ENCODE measurements at regions not wholly inside any gene's neighbourhood (a gene's known extent, or its start where the extent isn't known, plus 50 kb on each side); places are given as distances from the start of the nearest gene placed in this dataset.

DNA sequence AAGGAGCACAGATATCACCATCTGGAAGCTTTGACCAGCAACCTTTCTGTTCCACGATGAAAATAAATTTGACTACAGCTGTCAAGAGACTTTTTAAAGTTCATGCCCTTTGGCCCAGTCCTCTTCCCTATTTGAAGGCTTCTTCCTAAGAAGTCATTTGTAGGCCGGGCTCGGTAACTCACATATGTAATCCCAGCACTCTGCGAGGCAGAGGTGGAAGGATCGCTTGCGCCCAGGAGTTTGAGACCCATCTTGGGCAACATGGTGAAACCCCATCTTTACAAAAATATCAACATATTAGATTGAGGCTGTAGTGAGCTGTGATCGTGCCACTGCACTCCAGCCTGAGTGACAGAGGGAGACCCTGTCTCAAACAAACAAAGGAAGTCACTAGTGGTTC lies 58.3 kb upstream of the IFFO2 start:
- TF ChIP-seq CTCF (IDR thresholded peaks at IDR 0.05; ENCODE audit: low read depth, low read length, poor library complexity, severe bottlenecking) (no peak), EZH2phosphoT487 (IDR thresholded peaks at IDR 0.05; ENCODE audit: borderline replicate concordance, low read length) (no peak)

All from DOHH2 (cell line).